ENCODE measurements at regions not wholly inside any gene's neighbourhood (a gene's known extent, or its start where the extent isn't known, plus 50 kb on each side); places are given as distances from the start of the nearest gene placed in this dataset.

DNA sequence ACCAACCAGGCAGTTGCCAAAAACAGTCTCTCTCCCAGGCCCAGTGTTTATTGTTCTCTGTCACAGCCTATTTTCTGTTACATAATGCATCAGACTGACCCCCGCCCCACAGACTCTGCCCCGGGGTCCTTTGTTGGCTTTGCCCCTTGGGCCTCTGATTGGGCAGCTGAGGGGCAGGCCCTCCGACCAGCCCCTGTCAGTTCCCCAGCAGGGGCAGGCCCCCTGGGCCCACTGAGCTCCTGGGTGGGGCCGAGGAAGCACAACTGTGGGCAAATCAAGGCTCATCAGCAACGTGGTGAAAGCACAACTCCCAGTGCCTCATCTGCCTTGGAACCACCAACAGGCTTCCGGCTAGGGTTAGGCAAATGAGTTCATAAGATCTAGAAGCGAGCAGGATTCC, 160.1 kb upstream of the MYCN start:
- TF ChIP-seq, protein P1, sequence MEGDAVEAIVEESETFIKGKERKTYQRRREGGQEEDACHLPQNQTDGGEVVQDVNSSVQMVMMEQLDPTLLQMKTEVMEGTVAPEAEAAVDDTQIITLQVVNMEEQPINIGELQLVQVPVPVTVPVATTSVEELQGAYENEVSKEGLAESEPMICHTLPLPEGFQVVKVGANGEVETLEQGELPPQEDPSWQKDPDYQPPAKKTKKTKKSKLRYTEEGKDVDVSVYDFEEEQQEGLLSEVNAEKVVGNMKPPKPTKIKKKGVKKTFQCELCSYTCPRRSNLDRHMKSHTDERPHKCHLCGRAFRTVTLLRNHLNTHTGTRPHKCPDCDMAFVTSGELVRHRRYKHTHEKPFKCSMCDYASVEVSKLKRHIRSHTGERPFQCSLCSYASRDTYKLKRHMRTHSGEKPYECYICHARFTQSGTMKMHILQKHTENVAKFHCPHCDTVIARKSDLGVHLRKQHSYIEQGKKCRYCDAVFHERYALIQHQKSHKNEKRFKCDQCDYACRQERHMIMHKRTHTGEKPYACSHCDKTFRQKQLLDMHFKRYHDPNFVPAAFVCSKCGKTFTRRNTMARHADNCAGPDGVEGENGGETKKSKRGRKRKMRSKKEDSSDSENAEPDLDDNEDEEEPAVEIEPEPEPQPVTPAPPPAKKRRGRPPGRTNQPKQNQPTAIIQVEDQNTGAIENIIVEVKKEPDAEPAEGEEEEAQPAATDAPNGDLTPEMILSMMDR (conservative IDR thresholded peaks at IDR 0.05 in 1 of 2, IDR thresholded peaks at IDR 0.05 in 1 of 2; ENCODE audit: low read depth in 1 of 2, low read length in 2 of 2) = no peak
- no peak for TF ChIP-seq EZH2 (IDR thresholded peaks at IDR 0.05; ENCODE audit: low read length, missing control alignments)
